GM10248 (cell line): ENCODE measurements at regions not wholly inside any gene's neighbourhood (a gene's known extent, or its start where the extent isn't known, plus 50 kb on each side); places are given as distances from the start of the nearest gene placed in this dataset.

Experiments used
- CTCF ChIA-PET: fragments of 300-600 bp; sonication (Branson Sonifier 250); formaldehyde crosslinking; extraction: SDS; loops from one replicate; lab custom pipeline; 2021; ENCODE audit warnings: antibody characterized with exemption; lab: Yijun Ruan, JAX
- POLR2A ChIA-PET: fragments of 350-650 bp; sonication (Branson Sonifier 250); formaldehyde crosslinking; extraction: SDS; loops from one replicate; lab custom pipeline; 2020; ENCODE audit warnings: antibody characterized with exemption; lab: Yijun Ruan, JAX
- DNase-seq: peaks from one replicate; pipeline ENCODE4 v3.0.0; 2012; ENCODE audit errors: extremely low spot score
- TF ChIP-seq, protein P1 (sequence below): IDR thresholded peaks from 2 replicates; pipeline ENCODE4 v1.5.1; 2012; ENCODE audit warnings: mild to moderate bottlenecking, low read depth; ENCODE audit errors: extremely low read depth, missing control alignments, control extremely low read depth

DNA sequence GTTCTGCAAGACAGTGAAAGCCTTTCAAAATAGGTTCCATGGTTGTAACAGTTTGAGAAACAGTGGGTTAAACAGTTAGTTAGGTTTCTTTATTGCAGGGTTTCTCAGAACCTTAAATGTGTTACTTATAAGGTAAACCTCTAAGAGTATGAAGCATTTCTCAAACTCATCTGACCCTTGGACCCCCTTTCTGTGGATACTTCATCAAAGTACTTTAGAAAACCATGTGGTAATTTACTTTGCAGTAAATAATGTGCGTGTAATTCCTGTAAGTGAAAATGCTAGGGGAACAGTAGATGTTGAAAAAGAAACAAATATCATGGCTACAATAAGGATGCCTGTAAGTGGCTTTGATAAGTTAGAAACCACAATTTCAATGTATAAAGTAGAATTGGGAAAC, 354.6 kb upstream of the RARB start:
- POLR2A ChIA-PET: no interaction called here
- DNase-seq: no peak
- CTCF ChIA-PET: no interaction called here
- TF ChIP-seq, protein P1, sequence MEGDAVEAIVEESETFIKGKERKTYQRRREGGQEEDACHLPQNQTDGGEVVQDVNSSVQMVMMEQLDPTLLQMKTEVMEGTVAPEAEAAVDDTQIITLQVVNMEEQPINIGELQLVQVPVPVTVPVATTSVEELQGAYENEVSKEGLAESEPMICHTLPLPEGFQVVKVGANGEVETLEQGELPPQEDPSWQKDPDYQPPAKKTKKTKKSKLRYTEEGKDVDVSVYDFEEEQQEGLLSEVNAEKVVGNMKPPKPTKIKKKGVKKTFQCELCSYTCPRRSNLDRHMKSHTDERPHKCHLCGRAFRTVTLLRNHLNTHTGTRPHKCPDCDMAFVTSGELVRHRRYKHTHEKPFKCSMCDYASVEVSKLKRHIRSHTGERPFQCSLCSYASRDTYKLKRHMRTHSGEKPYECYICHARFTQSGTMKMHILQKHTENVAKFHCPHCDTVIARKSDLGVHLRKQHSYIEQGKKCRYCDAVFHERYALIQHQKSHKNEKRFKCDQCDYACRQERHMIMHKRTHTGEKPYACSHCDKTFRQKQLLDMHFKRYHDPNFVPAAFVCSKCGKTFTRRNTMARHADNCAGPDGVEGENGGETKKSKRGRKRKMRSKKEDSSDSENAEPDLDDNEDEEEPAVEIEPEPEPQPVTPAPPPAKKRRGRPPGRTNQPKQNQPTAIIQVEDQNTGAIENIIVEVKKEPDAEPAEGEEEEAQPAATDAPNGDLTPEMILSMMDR: no peak

DNA sequence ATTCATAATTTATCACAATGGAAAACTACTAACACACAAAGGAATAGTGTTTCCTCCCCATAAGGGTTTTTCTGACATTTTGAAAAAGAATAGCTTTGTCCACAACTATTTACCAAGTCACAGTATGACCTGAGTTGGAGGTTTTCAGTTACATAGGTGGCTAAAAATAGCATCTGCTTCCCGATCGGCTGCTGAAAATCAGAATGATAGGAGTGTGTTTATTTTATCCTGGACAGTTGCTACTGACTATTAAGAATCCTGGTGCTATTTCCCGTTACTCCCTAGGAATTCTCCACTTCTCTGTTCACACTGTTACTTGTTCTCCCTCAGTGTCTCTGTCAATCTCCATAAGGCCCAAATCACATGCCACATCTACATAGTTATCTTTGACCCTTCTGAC, 353.9 kb upstream of the RARB start:
- CTCF ChIA-PET: interaction anchor here (1.2 to 1.4 kb wide), 2 partner anchors 13 to 14 kb away, joined by 3 to 5 read pairs; no protein-coding TSS in a partner anchor
- POLR2A ChIA-PET: no interaction called here
- TF ChIP-seq, protein P1: no peak
- DNase-seq: no peak

DNA sequence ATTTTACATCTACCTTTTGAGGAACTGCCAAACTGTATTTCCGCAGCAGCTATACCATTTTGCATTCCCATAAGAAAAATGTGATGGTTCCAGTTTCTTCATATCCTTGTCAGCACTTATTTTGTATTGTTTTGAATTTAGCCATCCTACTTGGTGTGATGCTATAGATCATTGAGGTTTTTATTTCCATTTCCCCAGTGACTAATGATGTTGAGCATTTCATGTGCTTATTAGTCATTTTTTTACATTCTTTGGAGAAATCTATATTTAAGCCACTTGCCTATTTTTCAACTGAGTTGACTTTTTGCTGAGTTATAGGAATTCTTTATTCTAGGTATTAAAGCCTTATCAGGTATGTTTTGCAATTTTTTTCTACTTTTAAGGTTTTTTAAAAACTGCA, 347.6 kb upstream of the RARB start:
- TF ChIP-seq, protein P1: no peak
- DNase-seq: no peak
- ChIA-PET POLR2A (no interaction called here), CTCF (no interaction called here)

DNA sequence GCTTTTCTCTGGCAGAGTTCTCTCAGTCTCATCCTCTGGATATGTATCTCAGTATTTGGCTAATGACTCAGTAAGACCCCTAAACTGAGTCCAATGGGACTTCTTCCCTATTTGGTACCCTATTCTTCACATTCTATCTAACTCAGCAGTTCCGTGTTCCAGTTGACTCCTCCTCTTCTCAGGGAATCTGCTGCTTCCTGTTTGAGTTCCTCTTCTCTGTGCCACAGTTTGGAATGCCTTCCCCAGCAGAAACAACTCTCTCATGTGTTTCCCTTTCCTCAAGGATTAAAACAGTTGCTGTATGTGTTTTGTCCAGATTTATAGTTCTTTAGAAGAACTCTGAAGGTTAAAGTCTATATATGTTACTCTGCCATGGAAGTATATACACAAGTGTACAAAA, 344.0 kb upstream of the RARB start:
- no peak for DNase-seq
- TF ChIP-seq, protein P1: no peak
- ChIA-PET POLR2A (no interaction called here), CTCF (no interaction called here)

DNA sequence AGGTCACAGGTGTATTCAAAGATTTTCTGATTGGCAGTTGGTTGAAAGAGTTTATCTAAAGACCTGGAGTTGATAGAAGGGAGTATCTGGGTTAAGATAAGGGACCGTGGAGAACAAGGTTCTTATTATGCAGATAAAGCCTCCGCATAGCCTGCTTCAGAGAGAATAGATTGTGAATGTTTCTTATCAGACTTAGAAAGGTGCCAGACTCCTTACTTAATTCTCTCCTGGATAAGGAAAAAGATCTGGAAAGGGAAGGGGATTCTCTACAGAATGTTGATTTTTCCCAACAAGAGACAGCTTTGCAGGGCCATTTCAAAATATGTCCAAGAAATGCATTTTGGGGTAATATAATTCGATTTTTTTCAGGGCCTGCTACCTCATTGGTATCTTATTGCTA, 341.3 kb upstream of the RARB start:
- DNase-seq: no peak
- ChIA-PET CTCF (interaction anchor here (1.6 kb wide), 1 partner anchor 15 kb away, joined by 3 read pairs; no protein-coding TSS in a partner anchor), POLR2A (no interaction called here)
- TF ChIP-seq, protein P1: no peak

DNA sequence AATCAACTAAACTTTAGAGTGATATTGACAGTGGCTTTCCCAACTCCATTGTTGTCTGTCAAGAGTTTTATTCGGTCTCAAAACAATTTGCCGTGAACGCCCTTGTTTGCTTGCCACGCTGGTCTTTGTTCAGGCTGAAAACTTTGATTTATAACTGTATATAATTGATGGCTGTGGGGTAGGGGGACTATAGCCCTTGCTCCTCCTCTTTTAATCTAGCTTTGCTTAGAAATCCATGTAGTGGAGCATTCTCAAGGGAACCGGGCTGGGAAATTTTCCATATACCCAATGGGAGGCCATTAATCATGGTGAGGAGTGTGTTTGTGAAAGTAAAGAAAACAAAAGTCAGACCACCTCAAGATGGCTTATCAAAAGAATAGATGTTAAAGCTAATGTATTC, 339.8 kb upstream of the RARB start:
- POLR2A ChIA-PET: no interaction called here

More for the DNA sequence above, 339.8 kb upstream of the RARB start:
- DNase-seq: no peak
- CTCF ChIA-PET: interaction anchor here (0.8 to 1.5 kb wide), 3 partner anchors 9 to 13 kb away, joined by 3 to 5 read pairs (median 3); no protein-coding TSS in a partner anchor
- TF ChIP-seq, protein P1: no peak
